Right renal pelvis (tissue), 4 donors: ENCODE measurements at regions not wholly inside any gene's neighbourhood (a gene's known extent, or its start where the extent isn't known, plus 50 kb on each side); places are given as distances from the start of the nearest gene placed in this dataset.
"Not testable (repeated sequence)": the region's sequence is repeated elsewhere in the genome, so short reads cannot be mapped to it uniquely, and the experiment has no call there.

Source experiments
- DNase-seq, 4 donors: peaks; one replicate each; pipeline ENCODE4 v3.0.0-alpha.2; 2013; ENCODE audit warnings: low read depth in 4 of 4, low spot score in 3 of 4, missing footprints in 1 of 4

DNA sequence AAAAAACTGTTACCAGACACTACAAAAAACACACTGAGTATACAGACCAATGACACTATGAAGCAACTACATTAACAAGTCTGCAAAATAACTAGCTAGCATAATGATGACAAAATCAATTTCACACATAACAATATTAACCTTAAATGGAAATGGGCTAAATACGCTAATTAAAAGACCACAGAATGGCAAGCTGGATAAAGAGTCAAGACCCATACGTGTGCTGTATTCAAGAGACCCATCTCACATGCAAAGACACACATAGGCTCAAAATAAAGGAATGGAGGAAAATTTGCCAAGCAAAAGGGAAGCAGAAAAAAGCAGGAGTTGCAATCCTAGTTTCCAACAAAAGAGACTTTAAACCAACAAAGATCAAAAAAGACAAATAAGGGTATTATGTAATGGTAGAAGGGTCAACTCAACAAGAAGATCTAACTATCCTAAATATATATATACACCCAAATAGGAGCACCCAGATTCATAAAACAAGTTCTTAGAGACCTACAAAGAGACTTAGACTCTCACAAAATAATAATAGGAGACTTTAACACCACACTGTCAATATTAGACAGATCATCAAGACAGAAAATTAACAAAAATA, 158.6 kb downstream of the ALDH8A1 start:
- DNase-seq: not testable (repeated sequence)

DNA sequence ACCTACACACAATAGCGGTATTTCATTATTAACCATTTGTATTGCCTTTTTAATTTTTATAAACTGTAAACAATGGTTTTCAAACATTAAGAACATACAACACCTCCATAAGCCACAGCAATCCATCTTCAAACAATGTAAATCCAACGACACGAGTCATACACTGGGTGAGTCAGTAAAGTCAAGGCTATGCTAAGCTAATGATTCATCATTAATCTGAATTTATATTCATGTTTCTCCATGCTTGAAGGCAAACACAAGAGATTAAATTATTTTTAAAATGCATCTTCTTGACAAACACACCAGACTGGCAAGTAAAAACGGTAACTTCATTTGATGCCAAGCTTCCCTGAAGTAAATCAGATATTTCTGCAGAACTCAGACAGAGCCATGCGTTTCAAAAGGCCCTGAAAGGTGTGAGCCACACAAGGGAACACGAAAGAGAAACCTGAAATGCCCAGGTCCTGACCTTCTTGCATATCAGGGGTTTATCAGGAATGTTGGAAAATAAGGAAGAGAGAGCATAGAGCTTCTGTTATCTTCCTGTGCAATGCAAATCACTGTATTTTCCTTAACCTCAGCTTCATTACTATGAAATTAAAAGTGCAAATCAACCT, 162.5 kb downstream of the ALDH8A1 start:
- no peak for DNase-seq

- DNase-seq: no peak
Observed at GRCh38 chr6:134784336-134784735, 165.6 kb downstream of the ALDH8A1 start.

- no peak for DNase-seq
Observed at GRCh38 chr6:134778431-134778830, 171.5 kb downstream of the ALDH8A1 start.

DNA sequence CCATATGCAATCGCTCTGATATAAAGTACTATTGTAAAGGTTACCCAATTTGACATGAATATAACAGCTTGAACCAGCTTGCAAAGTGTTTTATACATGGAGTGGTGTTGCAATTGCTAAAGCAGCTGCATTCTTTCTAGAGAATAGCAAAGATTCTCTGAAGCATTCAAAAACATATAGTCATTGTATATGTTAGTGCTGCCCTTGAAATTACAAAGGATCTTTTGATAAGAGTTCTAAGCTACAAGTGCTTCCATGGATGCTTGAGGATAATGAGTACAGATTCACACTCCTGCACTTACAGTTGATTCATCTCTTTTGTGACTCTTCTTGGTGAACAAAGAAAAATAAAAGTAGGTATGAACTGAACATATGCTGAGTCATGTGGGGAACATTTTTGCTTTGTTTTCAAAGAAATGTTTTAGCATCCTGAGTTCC, 175.7 kb downstream of the ALDH8A1 start:
- peak in 2 of 4 donors; percentile 35 to 37 for DNase-seq

DNA sequence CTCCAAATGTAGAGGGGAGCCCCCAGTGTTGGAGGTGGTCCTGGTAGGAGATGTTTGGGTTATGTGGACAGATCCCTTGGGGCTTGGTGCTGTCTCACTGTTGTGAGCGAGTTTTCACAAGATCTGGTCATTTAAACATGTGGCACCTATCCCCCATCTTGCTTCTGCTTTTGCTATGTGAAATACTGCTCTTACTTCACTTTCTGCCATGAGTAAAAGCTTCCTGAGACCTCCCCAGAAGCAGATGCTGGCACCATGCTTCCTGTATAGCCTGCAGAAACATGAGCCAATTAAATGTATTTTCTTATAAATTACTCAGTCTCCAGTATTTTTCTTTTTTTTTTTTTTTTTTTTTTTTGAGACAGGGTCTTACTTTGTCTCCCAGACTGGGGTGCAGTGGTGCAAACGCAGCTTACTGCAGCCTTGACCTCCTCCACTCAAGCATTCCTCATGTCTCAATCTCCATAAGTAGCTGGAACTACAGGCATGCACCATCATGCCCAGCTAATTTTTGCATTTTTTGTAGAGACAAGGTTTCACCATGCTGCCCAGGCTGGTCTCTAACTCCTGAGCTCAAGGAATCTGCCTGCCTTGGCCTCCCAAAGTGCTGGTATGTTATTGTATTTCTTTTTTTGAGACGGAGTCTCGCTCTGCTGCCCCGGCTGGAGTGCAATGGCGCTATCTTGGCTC, 177.1 kb downstream of the ALDH8A1 start:
- no peak for DNase-seq

DNA sequence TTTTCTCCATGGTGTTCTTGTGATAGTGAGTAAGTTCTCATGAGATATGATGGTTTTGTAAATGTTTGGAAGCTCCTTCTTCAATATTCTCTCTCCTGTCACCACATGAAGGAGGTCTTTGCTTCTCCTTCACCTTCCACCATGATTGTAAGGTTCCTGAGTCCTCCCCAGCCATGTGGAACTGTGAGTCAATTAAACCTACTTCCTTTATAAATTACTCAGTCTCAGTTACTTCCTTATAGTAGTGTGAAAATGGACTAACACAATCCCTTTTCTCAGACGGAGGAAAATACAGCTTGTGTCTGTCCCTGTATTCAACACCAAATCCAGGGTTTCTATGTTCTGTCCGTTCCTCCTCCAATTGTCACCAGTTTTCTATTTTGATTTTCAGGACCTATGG, 181.0 kb downstream of the ALDH8A1 start:
- DNase-seq: no peak

DNA sequence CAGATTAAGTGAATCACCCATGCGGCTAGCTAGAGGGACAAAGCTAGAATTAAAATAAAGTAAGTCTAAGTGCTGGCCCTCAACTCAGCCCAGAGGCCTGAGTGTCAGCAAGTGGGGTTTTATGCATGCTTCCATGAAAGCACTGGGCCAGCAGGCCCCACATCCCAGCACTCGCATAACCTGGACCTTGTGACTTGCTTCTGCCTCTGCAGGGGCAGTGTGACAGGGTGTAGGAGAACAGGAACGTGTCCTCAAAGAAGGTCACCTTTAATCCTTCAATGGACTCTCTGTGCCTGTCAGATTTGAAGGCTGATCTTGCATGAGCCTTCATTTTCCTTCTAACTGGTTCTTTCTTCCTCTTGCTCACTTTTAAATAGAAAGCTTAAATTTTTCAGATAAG, 183.4 kb downstream of the ALDH8A1 start:
- no peak for DNase-seq

- no peak for DNase-seq
Observed at GRCh38 chr6:134764741-134765140, 185.2 kb downstream of the ALDH8A1 start.

GRCh38 chr6:134763575-134763974, 186.3 kb downstream of the ALDH8A1 start:
- DNase-seq: not testable (repeated sequence)

- no peak for DNase-seq
Observed at GRCh38 chr6:134758621-134759020, 191.3 kb downstream of the ALDH8A1 start.

GRCh38 chr6:134757911-134758361, 192.0 kb downstream of the ALDH8A1 start:
- DNase-seq: no peak

GRCh38 chr6:134756374-134757025, 193.4 kb downstream of the ALDH8A1 start:
- no peak for DNase-seq

DNA sequence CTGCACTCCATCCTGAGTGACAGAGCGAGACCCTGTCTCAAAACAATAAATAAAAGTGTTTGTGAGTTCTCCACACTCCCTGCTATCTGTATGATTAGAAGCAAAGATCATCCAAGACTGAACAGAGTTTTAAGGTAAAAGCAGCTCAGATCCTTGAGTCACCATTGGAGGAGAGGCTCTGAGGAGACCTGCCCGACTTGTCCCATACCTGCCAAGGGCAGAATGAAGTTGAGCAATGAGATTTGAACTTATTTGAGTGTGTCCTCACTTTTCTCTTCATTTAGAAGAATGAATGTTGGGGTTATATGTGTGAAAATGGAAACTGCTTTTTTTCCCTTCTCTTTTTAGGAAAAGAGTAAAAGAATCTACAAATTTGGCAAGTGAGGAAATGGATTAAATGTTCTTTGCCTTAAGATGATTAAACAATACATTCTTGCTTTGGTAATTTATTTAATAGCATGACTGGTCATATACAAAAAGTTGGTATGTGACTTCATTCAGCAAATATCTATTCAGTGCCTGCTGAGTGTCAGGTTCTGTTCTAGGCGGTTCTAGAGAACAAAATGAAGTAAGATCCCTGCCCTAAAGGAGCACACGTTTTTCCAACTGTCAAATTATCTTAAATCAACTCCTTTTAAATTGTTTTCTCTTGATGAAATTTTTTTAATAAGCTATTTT, 195.7 kb downstream of the ALDH8A1 start:
- no peak for DNase-seq

DNA sequence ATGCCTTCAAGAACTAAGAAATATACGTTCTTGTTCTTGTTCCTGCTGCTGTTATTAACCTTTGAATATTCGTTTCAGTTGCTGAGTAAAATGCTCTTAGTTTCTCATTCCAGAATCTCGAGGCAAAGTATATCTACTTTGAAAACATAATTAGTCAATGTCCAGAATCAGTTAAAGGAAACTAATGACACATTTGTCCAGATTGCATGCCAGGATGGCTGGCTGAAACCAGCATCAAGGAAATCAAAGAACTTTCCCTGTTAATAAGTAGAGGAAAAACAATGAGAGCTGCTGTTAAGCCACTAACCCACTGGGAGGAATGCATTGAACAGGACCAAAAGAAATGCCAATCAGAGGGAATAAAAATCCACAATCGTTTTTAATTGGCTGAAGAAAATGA, 196.9 kb downstream of the ALDH8A1 start:
- DNase-seq: no peak

DNA sequence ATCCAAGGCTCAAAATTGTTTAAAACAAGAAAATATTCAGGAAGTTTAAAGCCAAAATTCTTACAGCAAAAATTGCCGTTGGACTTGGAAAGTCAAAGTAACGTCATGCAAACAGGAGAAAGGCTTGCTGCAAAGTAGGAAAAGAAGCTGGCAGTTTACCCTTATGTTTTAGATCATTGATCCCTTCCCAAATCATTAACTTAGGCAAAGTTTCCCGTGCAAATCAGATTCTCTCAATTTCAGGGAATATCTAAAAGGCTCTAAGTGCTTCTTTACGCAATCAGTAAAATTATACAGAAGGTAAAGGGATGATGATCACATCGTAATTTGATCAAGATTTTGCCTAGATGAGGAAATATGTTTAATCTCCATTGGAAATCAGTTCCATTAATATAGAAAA, 197.5 kb downstream of the ALDH8A1 start:
- no peak for DNase-seq

GRCh38 chr6:134750669-134751068, 199.2 kb downstream of the ALDH8A1 start:
- DNase-seq: no peak

DNA sequence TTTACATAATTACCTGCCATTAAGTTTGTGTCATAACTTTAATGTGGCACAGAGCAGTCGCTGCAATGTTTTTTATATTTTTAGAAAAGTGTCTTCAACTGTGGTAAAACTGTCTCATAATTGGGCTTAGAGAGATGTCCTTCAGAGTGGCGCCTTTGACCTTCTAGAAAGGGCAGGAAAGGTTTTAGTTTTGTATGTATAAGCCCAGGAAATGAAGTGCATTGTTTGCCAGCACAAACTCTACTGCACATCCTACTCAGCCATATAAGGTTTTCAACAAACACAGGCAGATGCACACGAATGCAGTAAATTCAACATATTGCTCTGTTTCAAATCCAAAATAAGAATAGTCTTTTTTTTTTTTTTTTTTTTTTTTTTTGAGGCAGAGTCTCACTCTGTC, 201.4 kb downstream of the ALDH8A1 start:
- DNase-seq: no peak

DNA sequence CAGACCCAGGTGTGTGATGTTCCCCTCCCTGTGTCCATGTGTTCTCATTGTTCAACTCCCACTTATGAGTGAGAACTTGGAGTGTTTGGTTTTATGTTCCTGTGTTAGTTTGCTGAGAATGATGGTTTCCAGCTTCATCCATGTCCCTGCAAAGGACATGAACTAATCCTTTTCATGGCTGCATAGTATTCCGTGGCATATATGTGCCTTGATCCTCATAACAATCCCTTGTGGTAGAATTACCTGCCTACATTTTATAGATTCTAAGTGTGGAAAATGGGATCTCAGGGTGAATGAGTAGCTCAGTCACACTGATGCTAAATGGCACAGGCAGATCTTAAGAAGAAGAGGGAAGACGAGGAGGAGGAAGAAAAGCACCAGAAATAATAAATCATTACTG, 202.7 kb downstream of the ALDH8A1 start:
- not testable (repeated sequence) for DNase-seq

GRCh38 chr6:134746140-134746539, 203.8 kb downstream of the ALDH8A1 start:
- no peak for DNase-seq

DNA sequence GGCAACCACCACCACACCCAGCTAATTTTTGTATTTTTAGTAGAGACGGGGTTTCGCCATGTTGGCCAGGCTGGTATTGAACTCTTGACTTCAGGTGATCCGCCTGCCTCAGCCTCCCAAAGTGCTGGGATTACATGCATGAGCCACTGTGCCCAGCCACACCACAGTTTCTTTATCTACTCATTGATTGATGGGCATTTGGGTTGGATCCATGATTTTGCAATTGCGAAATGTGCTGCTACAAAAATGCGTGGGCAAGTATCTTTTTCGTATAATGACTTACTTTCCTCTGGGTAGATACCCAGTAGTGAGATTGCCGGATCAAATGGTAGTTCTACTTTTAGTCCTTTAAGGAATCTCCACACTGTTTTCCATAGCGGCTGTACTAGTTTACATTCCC, 204.7 kb downstream of the ALDH8A1 start:
- not testable (repeated sequence) for DNase-seq
